H9 (cell line): ENCODE measurements at regions not wholly inside any gene's neighbourhood (a gene's known extent, or its start where the extent isn't known, plus 50 kb on each side); places are given as distances from the start of the nearest gene placed in this dataset.

Experiments used
- DNase-seq: peaks from one replicate; pipeline ENCODE4 v3.0.0-alpha.2; 2017
- H2AFZ ChIP-seq: one replicate; pipeline ENCODE4 v1.6.1; 2013; ENCODE audit warnings: mild to moderate bottlenecking, low read length, control low read depth, moderate library complexity
- H2AK5ac ChIP-seq: 2 replicates; pipeline ENCODE4 v1.6.1; 2013; ENCODE audit warnings: low read length, control low read depth, mixed read lengths; ENCODE audit not compliant: insufficient read length
- H2BK120ac ChIP-seq: one replicate; pipeline ENCODE4 v1.6.1; 2013; ENCODE audit warnings: low read depth, mild to moderate bottlenecking, low read length, control low read depth, inconsistent platforms; ENCODE audit not compliant: poor library complexity, severe bottlenecking
- H2BK12ac ChIP-seq: 2 replicates; pipeline ENCODE4 v1.6.1; 2013; ENCODE audit warnings: low read length, control low read depth, mixed read lengths, low read depth; ENCODE audit not compliant: insufficient read length
- H2BK15ac ChIP-seq: 2 replicates; pipeline ENCODE4 v1.6.1; 2013; ENCODE audit warnings: low read depth, low read length, control low read depth
- H2BK20ac ChIP-seq: one replicate; pipeline ENCODE4 v1.6.1; 2013; ENCODE audit warnings: low read depth, mild to moderate bottlenecking, low read length, control low read depth, inconsistent platforms; ENCODE audit not compliant: poor library complexity, severe bottlenecking
- H2BK5ac ChIP-seq: 2 replicates; pipeline ENCODE4 v1.6.1; 2013; ENCODE audit warnings: low read length, control low read depth, mixed read lengths; ENCODE audit not compliant: insufficient read length
- H3K14ac ChIP-seq: 2 replicates; pipeline ENCODE4 v1.6.1; 2013; ENCODE audit warnings: low read length, control low read depth; ENCODE audit not compliant: insufficient read depth
- H3K18ac ChIP-seq: 2 replicates; pipeline ENCODE4 v1.6.1; 2013; ENCODE audit warnings: low read depth, mild to moderate bottlenecking, mixed read lengths, low read length, control low read depth; ENCODE audit not compliant: insufficient read length
- H3K23ac ChIP-seq: 2 replicates; pipeline ENCODE4 v1.6.1; 2013; ENCODE audit warnings: low read length, control low read depth, mixed read lengths, low read depth; ENCODE audit not compliant: insufficient read length
- H3K23me2 ChIP-seq: 2 replicates; pipeline ENCODE4 v1.6.1; 2013; ENCODE audit warnings: low read depth, mild to moderate bottlenecking, mixed read lengths, low read length, control low read depth; ENCODE audit not compliant: insufficient read length, poor library complexity, severe bottlenecking
- H3K27ac ChIP-seq: 2 replicates; pipeline ENCODE4 v1.5.1; 2013; ENCODE audit warnings: low read length, control low read depth, mixed read lengths, low read depth; ENCODE audit not compliant: insufficient read length
- H3K27me3 ChIP-seq: 2 replicates; pipeline ENCODE4 v1.6.1; 2013; ENCODE audit warnings: low read length, control low read depth, inconsistent platforms; ENCODE audit not compliant: insufficient read depth
- H3K4ac ChIP-seq: 2 replicates; pipeline ENCODE4 v1.6.1; 2013; ENCODE audit warnings: low read depth, mild to moderate bottlenecking, control low read depth, inconsistent platforms, low read length, moderate library complexity
- H3K4me1 ChIP-seq: 2 replicates; pipeline ENCODE4 v1.6.1; 2013; ENCODE audit warnings: low read length, control low read depth, inconsistent platforms; ENCODE audit not compliant: insufficient read depth
- H3K4me2 ChIP-seq: 2 replicates; pipeline ENCODE4 v1.6.1; 2013; ENCODE audit warnings: low read length, control low read depth, mixed read lengths; ENCODE audit not compliant: insufficient read length, insufficient read depth
- H3K56ac ChIP-seq: 2 replicates; pipeline ENCODE4 v1.6.1; 2013; ENCODE audit warnings: low read depth, mild to moderate bottlenecking, mixed read lengths, low read length, control low read depth; ENCODE audit not compliant: insufficient read length
- H3K79me1 ChIP-seq: 2 replicates; pipeline ENCODE4 v1.6.1; 2013; ENCODE audit warnings: low read depth, mild to moderate bottlenecking, moderate library complexity, low read length, control low read depth, inconsistent platforms; ENCODE audit not compliant: insufficient read depth, poor library complexity, severe bottlenecking
- H3K79me2 ChIP-seq: 2 replicates; pipeline ENCODE4 v1.6.1; 2013; ENCODE audit warnings: low read length, control low read depth, inconsistent platforms; ENCODE audit not compliant: insufficient read depth
- H3K9ac ChIP-seq: 2 replicates; pipeline ENCODE4 v1.6.1; 2013; ENCODE audit warnings: low read length, control low read depth, mixed read lengths; ENCODE audit not compliant: insufficient read length; ENCODE audit errors: extremely low read depth
- H3K9me3 ChIP-seq: one replicate; pipeline ENCODE4 v1.6.1; 2013; ENCODE audit warnings: low read depth, low read length, inconsistent platforms; ENCODE audit not compliant: control insufficient read depth
- H3T11ph ChIP-seq: one replicate; pipeline ENCODE4 v1.6.1; 2013; ENCODE audit warnings: mild to moderate bottlenecking, low read length, control low read depth, inconsistent platforms
- H4K20me1 ChIP-seq: one replicate; pipeline ENCODE4 v1.6.1; 2013; ENCODE audit not compliant: control insufficient read depth, insufficient read length, insufficient read depth
- H4K5ac ChIP-seq: 2 replicates; pipeline ENCODE4 v1.6.1; 2013; ENCODE audit warnings: low read depth, mild to moderate bottlenecking, mixed read lengths, low read length, control low read depth; ENCODE audit not compliant: insufficient read length
- H4K8ac ChIP-seq: replicated peaks from 2 replicates; pipeline ENCODE4 v1.6.1; 2013; ENCODE audit warnings: low read length, control low read depth, mixed read lengths, low read depth; ENCODE audit not compliant: insufficient read length
- H4K91ac ChIP-seq: 2 replicates; pipeline ENCODE4 v1.6.1; 2013; ENCODE audit warnings: low read depth, mild to moderate bottlenecking, moderate library complexity, mixed read lengths, low read length, control low read depth; ENCODE audit not compliant: insufficient read length
- H3K27ac Mint-ChIP-seq, 3 experiments: 2 replicates in 2 of 3; 3 replicates in 1 of 3; pipeline ENCODE4 v1.8.0; 2020 to 2021; ENCODE audit warnings: mixed read lengths in 3 of 3, mild to moderate bottlenecking in 1 of 3, moderate library complexity in 1 of 3
- H3K27me3 Mint-ChIP-seq: 2 replicates; pipeline ENCODE4 v1.8.0; 2021; ENCODE audit warnings: low read depth, mild to moderate bottlenecking, moderate library complexity, mixed read lengths
- H3K36me3 Mint-ChIP-seq, 3 experiments: 2 replicates in 2 of 3; 3 replicates in 1 of 3; pipeline ENCODE4 v1.8.0; 2020 to 2021; ENCODE audit warnings: low read depth in 3 of 3, mixed read lengths in 3 of 3; ENCODE audit not compliant: insufficient read depth in 1 of 3
- H3K4me1 Mint-ChIP-seq, 2 experiments: 2 replicates each; pipeline ENCODE4 v1.8.0; 2020; ENCODE audit warnings: mixed read lengths in 2 of 2
- H3K4me3 Mint-ChIP-seq, 2 experiments: 2 replicates in 1 of 2; 3 replicates in 1 of 2; pipeline ENCODE4 v1.8.0; 2020 to 2021; ENCODE audit warnings: mild to moderate bottlenecking in 2 of 2, mixed read lengths in 2 of 2, moderate library complexity in 1 of 2
- H3K9me3 Mint-ChIP-seq, 2 experiments: 2 replicates in 1 of 2; 3 replicates in 1 of 2; pipeline ENCODE4 v1.8.0; 2020; ENCODE audit warnings: mild to moderate bottlenecking in 2 of 2, mixed read lengths in 2 of 2, moderate library complexity in 1 of 2
- CTCF ChIP-seq: fragments of 200-600 bp; sonication (generic); conservative IDR thresholded peaks from 3 replicates; pipeline ENCODE4 v1.8.0; 2021; ENCODE audit warnings: antibody characterized with exemption, mild to moderate bottlenecking
- WGBS: extraction: QIAGEN DNeasy Blood & Tissue Kit; methylation state at CpG from one replicate; pipeline ENCODE4 v1.1.7; 2013; ENCODE audit warnings: missing lambda C conversion rate, low lambda C conversion rate, mixed read lengths; ENCODE audit not compliant: insufficient read length; ENCODE audit errors: extremely low coverage; 5-methylcytosine and 5-hydroxymethylcytosine counted together

GRCh38 chr5:125011419-125011818 lies 265.0 kb upstream of the ZNF608 start:
- Histone ChIP-seq H3K27me3 (no peaks in the 10 kb centered on the region), H4K5ac (no peak overlapping the region), H2BK15ac (no peak overlapping the region), H3K4me2 (no peak overlapping the region), H2BK120ac (no peak overlapping the region), H3T11ph (no peak overlapping the region), H2BK20ac (no peak overlapping the region), H4K8ac (no peak overlapping the region), H3K79me1 (no peaks in the 10 kb centered on the region), H2BK5ac (no peak overlapping the region), H4K20me1 (no peaks in the 10 kb centered on the region), H3K9ac (no peak overlapping the region), H3K27ac (no peak overlapping the region), H3K23me2 (no peaks in the 10 kb centered on the region), H3K18ac (no peak overlapping the region), H3K4ac (no peak overlapping the region), H3K14ac (no peak overlapping the region), H4K91ac (no peak overlapping the region), H3K4me1 (no peaks in the 10 kb centered on the region; the same call in 1 of the 2 replicates), H2BK12ac (no peak overlapping the region), H3K56ac (no peak overlapping the region), H3K79me2 (no peaks in the 10 kb centered on the region), H3K9me3 (no peaks in the 10 kb centered on the region), H3K23ac (no peak overlapping the region), H2AFZ (no peak overlapping the region), H2AK5ac (no peak overlapping the region)
- no peak for DNase-seq
- H3K4me3 Mint-ChIP-seq: no peak overlapping the region
- TF ChIP-seq CTCF: no peak
- H3K27me3 Mint-ChIP-seq: no peaks in the 10 kb centered on the region
- H3K4me1 Mint-ChIP-seq: peaks cover 28 to 32% of the 10 kb centered on the region in 2 experiments
- H3K36me3 Mint-ChIP-seq: no peaks in the 10 kb centered on the region
- WGBS: no CpG with 5 or more reads among the region's 2 CpGs
- H3K9me3 Mint-ChIP-seq: no peaks in the 10 kb centered on the region
- H3K27ac Mint-ChIP-seq: no peak overlapping the region
